GM18873 (cell line): ENCODE measurements at regions not wholly inside any gene's neighbourhood (a gene's known extent, or its start where the extent isn't known, plus 50 kb on each side); places are given as distances from the start of the nearest gene placed in this dataset.

Experiments used
- ATAC-seq: cut with Tn5 transposase; IDR thresholded peaks from one replicate; pipeline ENCODE4 v1.9.1; 2021; ENCODE audit warnings: mild to moderate bottlenecking, moderate library complexity, moderate number of reproducible peaks; ENCODE audit not compliant: unreplicated experiment, low FRiP score

GRCh38 chr15:38920966-38921365 is 356.4 kb upstream of the RASGRP1 start:
- ATAC-seq = no peak

DNA sequence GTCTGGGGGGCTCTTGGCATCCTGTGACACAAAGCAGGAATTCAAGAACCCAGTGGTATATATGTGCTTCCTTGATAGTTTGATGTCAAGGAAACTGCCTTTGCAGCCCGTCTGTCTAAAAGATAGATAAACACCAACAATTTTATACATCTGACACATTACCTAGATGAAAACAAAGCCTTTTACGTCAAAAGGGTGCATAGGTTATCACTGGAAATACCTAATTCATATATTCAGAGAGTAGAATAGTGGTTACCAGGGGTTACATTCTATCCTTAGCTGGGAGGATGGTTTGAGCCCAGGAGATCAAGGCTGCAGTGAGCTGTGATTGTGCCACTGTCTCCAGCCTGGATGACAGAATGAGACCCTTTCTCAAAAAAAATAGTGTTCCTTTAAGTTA is 356.9 kb upstream of the RASGRP1 start:
- no peak for ATAC-seq

- ATAC-seq = no peak
Observed at GRCh38 chr15:38928431-38928830, 363.8 kb upstream of the RASGRP1 start.

GRCh38 chr15:38930851-38931572 is 366.4 kb upstream of the RASGRP1 start:
- no peak for ATAC-seq

- ATAC-seq = no peak
Observed at GRCh38 chr15:38941399-38941953, 376.9 kb upstream of the RASGRP1 start.

- ATAC-seq = no peak
Observed at GRCh38 chr15:38944536-38944935, 379.9 kb upstream of the RASGRP1 start.

DNA sequence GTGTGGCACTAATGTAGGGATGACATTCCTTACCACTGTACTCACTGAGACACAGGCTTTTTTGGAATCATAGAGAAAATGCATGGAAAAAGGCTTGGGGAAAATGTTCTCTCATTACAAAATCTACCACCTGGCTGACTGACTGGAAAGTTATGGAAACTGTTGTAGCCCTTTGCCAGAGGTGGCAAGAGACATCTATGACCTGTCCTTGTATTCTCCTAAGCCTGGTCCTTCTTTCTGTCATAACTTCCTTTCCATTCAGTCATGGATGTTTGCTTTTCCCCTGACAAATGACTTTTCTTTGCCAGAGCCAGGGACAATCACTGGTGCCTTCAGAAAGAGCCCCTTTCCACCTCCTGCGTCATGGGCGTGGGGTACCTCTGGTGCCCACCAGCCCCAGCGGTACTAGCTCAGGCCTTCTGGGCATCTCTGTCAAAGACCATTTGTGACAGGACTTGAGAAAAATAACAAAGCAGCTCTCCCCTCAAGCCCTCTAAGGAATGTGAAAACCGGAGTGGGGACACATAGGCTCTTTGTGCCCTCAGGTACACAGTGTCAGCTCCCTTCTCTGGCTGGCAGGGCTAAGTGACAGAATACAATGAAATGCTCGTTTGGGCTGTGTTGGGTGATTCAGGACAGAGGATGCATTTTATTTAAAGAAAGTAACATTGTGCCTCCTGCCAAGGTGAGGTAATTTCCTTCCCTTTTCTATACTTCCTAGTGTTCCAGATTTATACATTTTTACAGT is 381.1 kb upstream of the RASGRP1 start:
- no peak for ATAC-seq

DNA sequence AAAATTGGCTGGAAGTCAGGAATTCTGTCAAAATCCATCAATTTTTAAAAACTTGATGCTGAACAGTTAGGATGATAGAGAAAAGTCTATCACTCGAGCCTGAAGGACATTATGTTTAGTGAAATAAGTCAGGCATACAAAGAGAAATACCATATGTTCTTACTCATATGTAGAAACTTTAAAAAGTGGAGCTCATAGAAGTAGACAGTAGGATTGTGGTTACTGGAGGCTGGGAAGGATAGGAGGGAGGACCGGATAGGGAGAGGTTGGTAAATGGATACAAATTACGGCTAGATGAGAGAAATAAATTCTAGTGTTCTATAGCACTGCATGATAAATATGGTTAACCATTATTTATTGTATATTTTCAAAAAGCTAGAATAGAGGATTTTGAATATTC is 389.5 kb upstream of the RASGRP1 start:
- ATAC-seq = no peak

DNA sequence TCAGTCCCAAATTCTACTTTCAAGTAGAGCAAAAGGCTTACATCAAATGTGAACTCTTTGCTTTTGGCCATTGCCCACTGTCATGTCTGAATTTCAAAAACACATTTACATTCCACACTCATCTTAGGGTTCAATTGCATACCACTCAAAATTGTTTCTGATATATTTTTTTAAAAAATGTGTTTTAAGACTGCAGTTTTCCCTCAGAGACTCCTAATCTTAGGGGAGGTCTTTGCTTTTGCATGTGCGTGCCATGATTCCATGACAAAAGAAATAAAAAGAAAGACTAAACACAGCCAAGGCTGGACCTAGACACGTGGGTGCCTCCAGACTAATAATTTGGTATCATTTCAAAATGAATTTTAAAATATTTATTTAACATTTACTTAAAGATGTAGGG is 396.8 kb upstream of the RASGRP1 start:
- ATAC-seq = no peak

- ATAC-seq = no peak
Observed at GRCh38 chr15:38961931-38962330, 397.3 kb upstream of the RASGRP1 start.

DNA sequence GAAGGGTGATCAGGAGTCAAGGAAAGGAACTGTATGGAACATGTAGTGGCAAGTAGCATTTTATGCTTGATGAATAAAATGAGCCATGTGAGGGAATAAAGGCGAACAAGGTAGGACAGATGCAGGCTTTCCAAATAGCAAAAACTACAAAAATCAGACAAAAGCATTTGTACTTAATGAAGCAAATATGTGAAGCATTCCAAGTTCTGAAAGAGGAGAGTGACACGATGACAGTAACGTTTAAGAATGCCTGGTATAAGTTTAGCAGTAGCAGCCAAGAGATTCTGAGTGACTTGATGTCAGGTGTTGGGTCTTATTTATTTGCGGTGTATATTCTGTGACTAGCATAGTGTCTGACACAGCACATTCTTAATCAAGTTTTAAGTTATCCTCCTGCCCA is 408.2 kb upstream of the RASGRP1 start:
- ATAC-seq = no peak

GRCh38 chr15:38975282-38975990 is 410.8 kb upstream of the RASGRP1 start:
- no peak for ATAC-seq

DNA sequence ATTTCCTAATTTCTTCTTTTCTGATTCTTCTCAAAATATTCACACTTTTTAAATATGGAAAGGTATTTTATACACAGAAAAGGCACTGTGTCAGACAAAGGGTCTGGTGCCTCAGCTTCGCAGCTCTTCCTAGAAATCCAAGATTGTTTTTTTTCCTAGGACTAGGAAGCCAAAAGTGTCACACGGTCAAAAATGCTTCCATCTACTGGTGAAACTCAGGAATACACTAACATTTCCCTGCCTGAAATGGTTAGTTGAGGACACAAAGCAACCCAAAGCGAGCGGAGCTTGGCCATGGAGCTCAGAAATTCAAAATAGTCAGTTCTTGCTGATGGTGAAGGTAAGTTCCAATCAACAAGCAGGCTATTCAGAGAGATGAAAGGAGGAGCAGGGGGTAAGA is 426.5 kb upstream of the RASGRP1 start:
- ATAC-seq = no peak

- no peak for ATAC-seq
Observed at GRCh38 chr15:38991701-38992100, 427.1 kb upstream of the RASGRP1 start.

GRCh38 chr15:38992506-38992905 is 427.9 kb upstream of the RASGRP1 start:
- no peak for ATAC-seq

DNA sequence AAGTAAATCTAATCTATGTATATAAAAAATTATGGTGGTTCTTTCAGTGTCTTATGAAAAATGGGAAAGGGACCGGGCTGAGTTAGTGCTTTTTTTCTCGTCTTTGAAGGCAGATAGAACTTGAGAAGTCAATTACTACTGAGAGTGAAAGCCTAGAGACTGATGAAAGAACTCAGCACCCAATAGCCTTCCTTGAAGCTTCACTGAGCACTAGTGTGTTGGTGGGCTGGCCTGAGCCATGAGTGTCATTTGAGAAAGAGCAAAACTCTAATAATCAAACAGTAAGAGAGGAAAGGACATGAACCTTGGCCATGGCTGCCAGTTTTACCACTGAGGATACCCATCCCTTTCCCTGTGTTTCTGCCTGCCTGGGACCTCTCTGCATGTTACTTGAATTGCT is 428.3 kb upstream of the RASGRP1 start:
- ATAC-seq = no peak

DNA sequence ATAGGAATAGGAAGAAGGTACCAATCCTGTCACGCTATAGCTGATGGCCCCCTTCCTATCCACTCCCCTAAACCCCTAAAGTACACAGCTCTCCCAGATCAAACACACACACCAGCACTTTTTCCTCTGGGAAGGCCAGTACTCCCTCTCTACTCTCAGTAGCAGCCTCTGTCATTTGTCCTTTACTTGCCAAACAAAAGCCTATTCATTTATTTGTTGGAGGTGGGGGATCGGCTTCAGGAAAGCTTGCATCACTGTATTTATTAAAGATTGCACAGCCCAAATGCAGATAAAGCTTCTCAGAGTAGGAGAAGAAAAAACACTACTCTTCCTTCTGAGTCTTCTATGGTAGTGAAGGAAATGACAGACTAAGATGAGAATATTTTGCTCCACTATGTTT is 429.7 kb upstream of the RASGRP1 start:
- ATAC-seq = no peak

- ATAC-seq = no peak
Observed at GRCh38 chr15:38996111-38996631, 431.6 kb upstream of the RASGRP1 start.

- no peak for ATAC-seq
Observed at GRCh38 chr15:38997841-38998240, 433.2 kb upstream of the RASGRP1 start.

GRCh38 chr15:39000008-39000734 is 435.6 kb upstream of the RASGRP1 start:
- no peak for ATAC-seq
